OCI-LY3 (cell line): ENCODE measurements at regions not wholly inside any gene's neighbourhood (a gene's known extent, or its start where the extent isn't known, plus 50 kb on each side); places are given as distances from the start of the nearest gene placed in this dataset.
"Not testable (repeated sequence)": the region's sequence is repeated elsewhere in the genome, so short reads cannot be mapped to it uniquely, and the experiment has no call there.

Experiments used
- EZH2phosphoT487 ChIP-seq: fragments of 200-600 bp; shearing (Covaris generic); IDR thresholded peaks from 2 replicates; pipeline ENCODE4 v1.6.1; 2018; ENCODE audit warnings: antibody characterized with exemption, mixed run types, low read depth
- TF ChIP-seq, protein P1 (sequence below): fragments of 200-600, 300-600 bp; sonication (generic); IDR thresholded peaks from 2 replicates; pipeline ENCODE4 v1.5.1; 2014; ENCODE audit warnings: antibody characterized with exemption, low read length, low read depth

DNA sequence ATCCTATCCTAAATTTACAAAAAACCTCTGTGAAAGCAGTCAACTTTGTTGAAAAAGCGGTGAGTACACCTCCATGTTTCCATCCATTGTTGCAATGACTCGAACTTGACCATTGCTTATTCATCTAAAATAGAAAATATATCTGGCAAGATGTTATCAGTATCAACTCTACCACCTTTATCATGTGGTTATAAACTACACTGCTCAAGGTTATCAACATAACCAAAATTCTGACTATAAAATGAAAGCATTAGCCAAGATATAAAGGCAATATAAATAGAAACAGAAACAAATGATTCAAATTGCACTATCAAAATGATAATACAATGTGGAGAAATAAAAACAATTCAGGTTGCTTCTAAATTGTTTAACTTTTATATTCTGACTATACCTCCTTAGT, 150.0 kb downstream of the AVL9 start:
- TF ChIP-seq, protein P1, sequence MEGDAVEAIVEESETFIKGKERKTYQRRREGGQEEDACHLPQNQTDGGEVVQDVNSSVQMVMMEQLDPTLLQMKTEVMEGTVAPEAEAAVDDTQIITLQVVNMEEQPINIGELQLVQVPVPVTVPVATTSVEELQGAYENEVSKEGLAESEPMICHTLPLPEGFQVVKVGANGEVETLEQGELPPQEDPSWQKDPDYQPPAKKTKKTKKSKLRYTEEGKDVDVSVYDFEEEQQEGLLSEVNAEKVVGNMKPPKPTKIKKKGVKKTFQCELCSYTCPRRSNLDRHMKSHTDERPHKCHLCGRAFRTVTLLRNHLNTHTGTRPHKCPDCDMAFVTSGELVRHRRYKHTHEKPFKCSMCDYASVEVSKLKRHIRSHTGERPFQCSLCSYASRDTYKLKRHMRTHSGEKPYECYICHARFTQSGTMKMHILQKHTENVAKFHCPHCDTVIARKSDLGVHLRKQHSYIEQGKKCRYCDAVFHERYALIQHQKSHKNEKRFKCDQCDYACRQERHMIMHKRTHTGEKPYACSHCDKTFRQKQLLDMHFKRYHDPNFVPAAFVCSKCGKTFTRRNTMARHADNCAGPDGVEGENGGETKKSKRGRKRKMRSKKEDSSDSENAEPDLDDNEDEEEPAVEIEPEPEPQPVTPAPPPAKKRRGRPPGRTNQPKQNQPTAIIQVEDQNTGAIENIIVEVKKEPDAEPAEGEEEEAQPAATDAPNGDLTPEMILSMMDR = not testable (repeated sequence)
- TF ChIP-seq EZH2phosphoT487 = not testable (repeated sequence)
